Keratinocyte (primary cell): ENCODE measurements at regions not wholly inside any gene's neighbourhood (a gene's known extent, or its start where the extent isn't known, plus 50 kb on each side); places are given as distances from the start of the nearest gene placed in this dataset.

Experiments
- DNase-seq: peaks from one replicate; pipeline ENCODE4 v3.0.0-alpha.2; 2011; ENCODE audit warnings: low read depth, missing footprints, low spot score
- FAIRE-seq: peaks from 2 replicates; lab custom pipeline; 2011; peaks lifted over from hg19 to GRCh38; lab: Jason Lieb, UNC
- H2AFZ ChIP-seq: 2 replicates; pipeline ENCODE4 v1.6.0; 2012; ENCODE audit warnings: low read length, control low read depth, inconsistent platforms; ENCODE audit not compliant: control insufficient read depth
- H3K27ac ChIP-seq: 2 replicates; pipeline ENCODE4 v1.5.1; 2011; ENCODE audit warnings: low read length; ENCODE audit not compliant: control insufficient read depth, insufficient read depth
- H3K27me3 ChIP-seq: 3 replicates; pipeline ENCODE4 v1.6.0; 2011; ENCODE audit warnings: low read length; ENCODE audit not compliant: control insufficient read depth, insufficient read depth; ENCODE audit errors: extremely low read depth
- H3K36me3 ChIP-seq, 2 experiments: 2 replicates in 1 of 2; 3 replicates in 1 of 2; pipeline ENCODE4 v1.5.1; 2011; ENCODE audit warnings: low read length in 2 of 2, mild to moderate bottlenecking in 1 of 2; ENCODE audit not compliant: control insufficient read depth in 2 of 2, insufficient read depth in 2 of 2; ENCODE audit errors: extremely low read depth in 1 of 2
- H3K4me1 ChIP-seq: 3 replicates; pipeline ENCODE4 v1.5.1; 2011; ENCODE audit warnings: low read length; ENCODE audit not compliant: control insufficient read depth, insufficient read depth; ENCODE audit errors: extremely low read depth
- H3K4me2 ChIP-seq: 3 replicates; pipeline ENCODE4 v1.6.0; 2011; ENCODE audit warnings: low read depth, low read length; ENCODE audit not compliant: control insufficient read depth, insufficient read depth; ENCODE audit errors: extremely low read depth
- H3K4me3 ChIP-seq, 3 experiments: fragments of 200-600 bp in 1 of 3; sonication (generic) in 1 of 3; 2 replicates in 2 of 3; 3 replicates in 1 of 3; pipeline ENCODE4 v1.5.1; 2011 to 2016; ENCODE audit warnings: low read length in 3 of 3, mild to moderate bottlenecking in 3 of 3, control low read depth in 2 of 3, inconsistent platforms in 1 of 3, low read depth in 1 of 3, mixed read lengths in 1 of 3, mixed run types in 1 of 3, moderate library complexity in 1 of 3; ENCODE audit not compliant: control insufficient read depth in 2 of 3, insufficient read depth in 2 of 3; ENCODE audit errors: extremely low read depth in 1 of 3
- H3K79me2 ChIP-seq: 2 replicates; pipeline ENCODE4 v1.6.0; 2012; ENCODE audit warnings: low read length; ENCODE audit not compliant: control insufficient read depth, insufficient read depth
- H3K9ac ChIP-seq: 3 replicates; pipeline ENCODE4 v1.6.0; 2011; ENCODE audit warnings: low read length; ENCODE audit not compliant: control insufficient read depth, insufficient read depth; ENCODE audit errors: extremely low read depth
- H3K9me1 ChIP-seq: 3 replicates; pipeline ENCODE4 v1.6.0; 2011; ENCODE audit warnings: low read length; ENCODE audit not compliant: control insufficient read depth, insufficient read depth; ENCODE audit errors: extremely low read depth
- H3K9me3 ChIP-seq: 2 replicates; pipeline ENCODE4 v1.5.1; 2012; ENCODE audit warnings: low read depth, low read length; ENCODE audit not compliant: control insufficient read depth
- H4K20me1 ChIP-seq: 3 replicates; pipeline ENCODE4 v1.6.0; 2011; ENCODE audit warnings: low read length; ENCODE audit not compliant: control insufficient read depth, insufficient read depth; ENCODE audit errors: extremely low read depth
- CTCF ChIP-seq, 3 experiments: IDR thresholded peaks in 1 of 3; conservative IDR thresholded peaks in 1 of 3; optimal IDR thresholded peaks in 1 of 3; 2 replicates in 2 of 3; 3 replicates in 1 of 3; pipeline versions ENCODE3 to v1.5.1; 2011; ENCODE audit warnings: low read length in 3 of 3, mild to moderate bottlenecking in 3 of 3, moderate library complexity in 2 of 3, control low read depth in 1 of 3, inconsistent platforms in 1 of 3; ENCODE audit not compliant: insufficient read depth in 2 of 3; ENCODE audit errors: extremely low read depth in 1 of 3
- EZH2 ChIP-seq: IDR thresholded peaks from one replicate; pipeline ENCODE4 v1.6.1; 2012; ENCODE audit warnings: inconsistent platforms, mild to moderate bottlenecking, low read length, moderate library complexity
- dilution Hi-C: fragments of 300-500 bp; cut with MboI; formaldehyde crosslinking; loops from one replicate; pipeline ENCODE4 v1.7.0; 2020; ENCODE audit warnings: low sequenced_read_pairs; ENCODE audit not compliant: extremely low pct_ligation_motif_present

- Histone ChIP-seq H4K20me1 (no peaks in the 10 kb centered on the region), H3K36me3 (no peaks in the 10 kb centered on the region), H3K4me1 (no peaks in the 10 kb centered on the region), H3K27ac (no peak overlapping the region), H3K9me3 (no peaks in the 10 kb centered on the region), H3K4me2 (no peak overlapping the region), H3K9me1 (no peaks in the 10 kb centered on the region), H3K9ac (no peak overlapping the region), H2AFZ (no peak overlapping the region), H3K79me2 (no peaks in the 10 kb centered on the region), H3K27me3 (no peaks in the 10 kb centered on the region), H3K4me3 (no peak overlapping the region)
- DNase-seq (no peak), FAIRE-seq (no peak)
- dilution Hi-C loops = no loop called here
- TF ChIP-seq EZH2 (no peak), CTCF (optimal IDR thresholded peaks at IDR 0.05 in 1 of 3, IDR thresholded peaks at IDR 0.05 in 1 of 3, conservative IDR thresholded peaks at IDR 0.05 in 1 of 3; ENCODE audit: extremely low read depth in 1 of 3, insufficient read depth in 2 of 3, low read length in 3 of 3) (no peak)
Measured at GRCh38 chr13:66180836-66181235, 1049.3 kb downstream of the PCDH9 start.

GRCh38 chr13:66171920-66172319 lies 1058.2 kb downstream of the PCDH9 start:
- no peak overlapping the region for H3K27ac ChIP-seq
- dilution Hi-C loops = no loop called here
- no peaks in the 10 kb centered on the region for H3K9me1 ChIP-seq
- H3K9me3 ChIP-seq = no peaks in the 10 kb centered on the region
- DNase-seq = no peak
- H3K27me3 ChIP-seq = no peaks in the 10 kb centered on the region
- H3K4me3 ChIP-seq = no peak overlapping the region
- no peak for FAIRE-seq
- H2AFZ ChIP-seq = no peak overlapping the region
- no peak for TF ChIP-seq CTCF (optimal IDR thresholded peaks at IDR 0.05 in 1 of 3, IDR thresholded peaks at IDR 0.05 in 1 of 3, conservative IDR thresholded peaks at IDR 0.05 in 1 of 3; ENCODE audit: extremely low read depth in 1 of 3, insufficient read depth in 2 of 3, low read length in 3 of 3)
- no peak for TF ChIP-seq EZH2
- no peaks in the 10 kb centered on the region for H3K79me2 ChIP-seq
- no peak overlapping the region for H3K4me2 ChIP-seq
- no peaks in the 10 kb centered on the region for H3K36me3 ChIP-seq
- no peaks in the 10 kb centered on the region for H3K4me1 ChIP-seq
- no peak overlapping the region for H3K9ac ChIP-seq
- H4K20me1 ChIP-seq = no peaks in the 10 kb centered on the region
